ENCODE measurements at regions not wholly inside any gene's neighbourhood (a gene's known extent, or its start where the extent isn't known, plus 50 kb on each side); places are given as distances from the start of the nearest gene placed in this dataset.

DNA sequence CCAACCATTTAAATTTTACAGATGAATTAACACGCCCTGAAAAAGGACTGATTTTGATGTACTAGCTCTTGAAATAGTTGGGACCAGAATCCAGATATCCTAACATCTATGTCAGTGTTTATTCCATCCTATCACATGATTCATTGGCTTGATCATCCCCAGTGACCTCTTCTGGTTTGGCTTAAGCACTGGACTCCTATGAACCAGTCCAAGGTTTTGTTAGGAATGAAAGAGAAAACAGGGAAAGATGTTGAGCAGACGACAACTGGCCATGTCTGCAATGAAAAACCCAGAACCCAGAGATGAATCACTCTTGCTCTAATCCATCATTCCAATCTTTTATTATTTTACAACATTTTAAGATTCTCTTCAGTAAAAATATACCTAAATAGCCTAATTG lies 1080.9 kb downstream of the SORCS1 start:
- Histone ChIP-seq H3K4me1 (replicated peaks) (no peaks in the 10 kb centered on the region), H3K4me3 (no peak overlapping the region), H3K36me3 (no peaks in the 10 kb centered on the region), H3K9me3 (no peaks in the 10 kb centered on the region), H3K27ac (no peak overlapping the region), H3K27me3 (replicated peaks; ENCODE audit: insufficient read depth) (no peaks in the 10 kb centered on the region)
- TF ChIP-seq, protein P1, sequence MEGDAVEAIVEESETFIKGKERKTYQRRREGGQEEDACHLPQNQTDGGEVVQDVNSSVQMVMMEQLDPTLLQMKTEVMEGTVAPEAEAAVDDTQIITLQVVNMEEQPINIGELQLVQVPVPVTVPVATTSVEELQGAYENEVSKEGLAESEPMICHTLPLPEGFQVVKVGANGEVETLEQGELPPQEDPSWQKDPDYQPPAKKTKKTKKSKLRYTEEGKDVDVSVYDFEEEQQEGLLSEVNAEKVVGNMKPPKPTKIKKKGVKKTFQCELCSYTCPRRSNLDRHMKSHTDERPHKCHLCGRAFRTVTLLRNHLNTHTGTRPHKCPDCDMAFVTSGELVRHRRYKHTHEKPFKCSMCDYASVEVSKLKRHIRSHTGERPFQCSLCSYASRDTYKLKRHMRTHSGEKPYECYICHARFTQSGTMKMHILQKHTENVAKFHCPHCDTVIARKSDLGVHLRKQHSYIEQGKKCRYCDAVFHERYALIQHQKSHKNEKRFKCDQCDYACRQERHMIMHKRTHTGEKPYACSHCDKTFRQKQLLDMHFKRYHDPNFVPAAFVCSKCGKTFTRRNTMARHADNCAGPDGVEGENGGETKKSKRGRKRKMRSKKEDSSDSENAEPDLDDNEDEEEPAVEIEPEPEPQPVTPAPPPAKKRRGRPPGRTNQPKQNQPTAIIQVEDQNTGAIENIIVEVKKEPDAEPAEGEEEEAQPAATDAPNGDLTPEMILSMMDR (IDR thresholded peaks at IDR 0.05), result no peak
- TF ChIP-seq POLR2A (IDR thresholded peaks at IDR 0.05), result no peak
- TF ChIP-seq POLR2AphosphoS5 (IDR thresholded peaks at IDR 0.05), result no peak
- no peak for DNase-seq (ENCODE audit: low spot score)
- intact Hi-C loops (cut with DNase I), result no loop called here
- 73% methylated on average over 2 of the region's 2 CpGs for WGBS

DNA sequence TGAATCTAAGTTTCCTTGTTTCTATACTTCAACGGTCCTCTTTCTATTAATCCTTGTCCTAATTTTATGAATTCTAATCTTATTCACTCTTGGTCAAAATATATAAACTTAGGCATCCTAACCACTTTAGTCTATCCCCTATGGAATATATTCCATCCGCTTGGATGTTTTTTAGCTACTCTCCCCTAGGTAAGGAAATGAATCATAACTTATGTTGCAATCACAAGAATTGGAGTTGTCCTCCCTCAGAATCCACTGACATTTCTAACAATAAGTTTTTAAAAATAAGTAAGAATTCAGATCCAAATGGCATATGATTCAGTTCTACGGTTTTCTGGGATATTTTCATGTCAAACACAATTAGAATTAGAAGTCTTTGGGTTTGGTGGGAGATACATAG lies 1081.6 kb downstream of the SORCS1 start:
- no peaks in the 10 kb centered on the region for H3K9me3 ChIP-seq
- no peaks in the 10 kb centered on the region for H3K36me3 ChIP-seq
- DNase-seq (ENCODE audit: low spot score), result no peak
- 91% methylated on average over 3 of the region's 3 CpGs for WGBS
- no peak overlapping the region for H3K4me3 ChIP-seq
- no peaks in the 10 kb centered on the region for H3K4me1 ChIP-seq (replicated peaks)
- intact Hi-C loops (cut with DNase I), result no loop called here
- H3K27ac ChIP-seq, result no peak overlapping the region
- TF ChIP-seq POLR2AphosphoS5 (IDR thresholded peaks at IDR 0.05) (no peak), POLR2A (IDR thresholded peaks at IDR 0.05) (no peak)
- TF ChIP-seq, protein P1 (IDR thresholded peaks at IDR 0.05), result no peak
- H3K27me3 ChIP-seq (replicated peaks; ENCODE audit: insufficient read depth), result no peaks in the 10 kb centered on the region

DNA sequence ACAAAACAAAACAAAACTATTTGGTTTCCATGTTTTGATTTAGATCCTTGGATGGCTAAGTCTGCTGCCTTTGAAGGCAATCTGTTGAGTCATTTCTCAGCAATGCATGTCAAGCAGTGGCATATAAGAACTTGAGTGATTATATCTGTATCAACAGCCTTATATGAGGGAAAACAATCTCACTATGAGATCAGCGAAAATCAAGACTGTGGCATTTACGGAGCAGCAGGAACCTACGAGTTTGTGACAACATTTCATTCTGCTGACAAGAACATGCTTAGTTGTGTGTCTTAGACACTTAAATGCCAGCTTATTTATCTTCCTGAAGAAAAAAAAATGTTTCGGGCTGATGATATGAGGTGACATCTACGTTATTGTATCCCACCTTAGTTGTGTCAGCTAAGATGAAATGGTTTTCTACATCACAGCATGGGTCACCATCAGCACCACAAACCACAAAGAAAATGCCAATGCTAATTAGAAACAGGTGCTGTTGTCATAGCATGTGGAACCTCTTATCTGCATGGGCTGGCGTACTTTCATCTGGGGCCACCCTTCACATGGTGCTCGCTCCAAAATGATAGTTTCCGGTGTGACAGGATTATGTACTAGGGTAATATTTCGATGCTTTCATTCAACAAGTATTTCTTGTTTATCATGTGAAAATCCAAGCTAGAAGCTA lies 1085.5 kb downstream of the SORCS1 start:
- TF ChIP-seq POLR2AphosphoS5 (IDR thresholded peaks at IDR 0.05), result no peak
- TF ChIP-seq, protein P1 (IDR thresholded peaks at IDR 0.05), result no peak
- no peak for TF ChIP-seq POLR2A (IDR thresholded peaks at IDR 0.05)
- intact Hi-C loops (cut with DNase I), result no loop called here
- no peaks in the 10 kb centered on the region for H3K9me3 ChIP-seq
- no peaks in the 10 kb centered on the region for H3K27me3 ChIP-seq (replicated peaks; ENCODE audit: insufficient read depth)
- no peak for DNase-seq (ENCODE audit: low spot score)
- no peaks in the 10 kb centered on the region for H3K36me3 ChIP-seq
- H3K27ac ChIP-seq, result no peak overlapping the region
- 71% methylated on average over 9 of the region's 9 CpGs for WGBS
- H3K4me1 ChIP-seq (replicated peaks), result no peaks in the 10 kb centered on the region
- H3K4me3 ChIP-seq, result no peak overlapping the region

DNA sequence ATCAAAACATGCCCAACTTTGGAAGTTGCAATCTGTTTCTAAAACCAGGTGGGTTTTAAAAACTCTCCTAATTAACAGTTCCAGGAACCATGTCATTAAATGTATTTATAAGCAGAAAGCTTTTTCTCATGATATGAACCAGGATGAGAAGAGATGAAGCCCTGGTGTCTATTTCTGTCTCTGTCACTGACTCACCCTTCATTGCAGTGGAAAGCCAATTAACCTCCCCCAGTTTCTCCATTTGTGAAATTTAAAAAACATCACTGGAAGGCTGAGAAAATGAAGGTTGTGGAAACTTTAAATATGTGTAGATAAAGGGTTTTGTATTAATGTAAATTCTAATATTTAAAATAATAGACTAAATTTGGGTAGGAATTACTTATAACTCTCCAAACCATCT lies 1088.0 kb downstream of the SORCS1 start:
- Histone ChIP-seq H3K9me3 (no peaks in the 10 kb centered on the region), H3K4me3 (no peak overlapping the region), H3K36me3 (no peaks in the 10 kb centered on the region), H3K27me3 (replicated peaks; ENCODE audit: insufficient read depth) (no peaks in the 10 kb centered on the region), H3K27ac (no peak overlapping the region), H3K4me1 (replicated peaks) (no peaks in the 10 kb centered on the region)
- intact Hi-C loops (cut with DNase I), result no loop called here
- no peak for DNase-seq (ENCODE audit: low spot score)
- TF ChIP-seq POLR2AphosphoS5 (IDR thresholded peaks at IDR 0.05), result no peak
- TF ChIP-seq, protein P1 (IDR thresholded peaks at IDR 0.05), result no peak

DNA sequence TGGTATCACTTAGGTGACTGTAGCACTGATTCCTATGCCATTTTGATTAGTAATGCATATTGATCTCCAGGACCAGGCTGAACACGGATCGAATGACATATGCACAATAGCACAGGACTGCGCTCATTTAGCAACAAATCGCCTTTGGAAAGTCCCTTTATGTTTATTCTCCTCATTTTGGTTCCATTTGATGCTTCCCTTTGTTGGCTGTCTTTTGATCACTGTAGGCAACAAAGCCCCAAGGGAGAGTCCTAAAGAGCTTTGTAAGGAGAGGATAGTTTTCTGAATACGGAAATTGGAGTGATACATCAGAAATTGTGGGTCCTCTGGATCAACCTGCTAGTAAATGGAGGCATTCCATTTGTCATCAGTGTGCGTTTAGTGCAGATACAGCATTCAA lies 1111.4 kb downstream of the SORCS1 start:
- Histone ChIP-seq H3K27ac (no peak overlapping the region), H3K4me1 (replicated peaks) (no peaks in the 10 kb centered on the region), H3K36me3 (no peaks in the 10 kb centered on the region), H3K9me3 (no peaks in the 10 kb centered on the region), H3K27me3 (replicated peaks; ENCODE audit: insufficient read depth) (no peaks in the 10 kb centered on the region), H3K4me3 (no peak overlapping the region)
- WGBS, result 84% methylated on average over 6 of the region's 6 CpGs
- TF ChIP-seq POLR2A (IDR thresholded peaks at IDR 0.05) (no peak), POLR2AphosphoS5 (IDR thresholded peaks at IDR 0.05) (no peak)
- TF ChIP-seq, protein P1 (IDR thresholded peaks at IDR 0.05), result no peak
- DNase-seq (ENCODE audit: low spot score), result no peak
- intact Hi-C loops (cut with DNase I), result no loop called here
